HL-60 (cell line): ENCODE measurements at regions not wholly inside any gene's neighbourhood (a gene's known extent, or its start where the extent isn't known, plus 50 kb on each side); places are given as distances from the start of the nearest gene placed in this dataset.

Experiments used
- GABPA ChIP-seq: IDR thresholded peaks from 2 replicates; pipeline ENCODE4 v1.6.1; 2012; ENCODE audit warnings: low read depth
- POLR2AphosphoS5 ChIP-seq: IDR thresholded peaks from 2 replicates; pipeline ENCODE4 v1.6.1; 2012; ENCODE audit warnings: low read depth
- SPI1 ChIP-seq: IDR thresholded peaks from 2 replicates; pipeline ENCODE4 v1.6.1; 2012; ENCODE audit warnings: low read depth, mild to moderate bottlenecking, borderline replicate concordance
- TF ChIP-seq, protein P1 (sequence below): IDR thresholded peaks from one replicate; pipeline ENCODE4 v1.5.1; 2011; ENCODE audit warnings: low read length, control low read depth, inconsistent platforms; ENCODE audit not compliant: insufficient read depth
- TF ChIP-seq, protein P2 (sequence below): IDR thresholded peaks from 2 replicates; pipeline ENCODE4 v1.6.1; 2012; ENCODE audit warnings: low read depth; ENCODE audit not compliant: insufficient replicate concordance

DNA sequence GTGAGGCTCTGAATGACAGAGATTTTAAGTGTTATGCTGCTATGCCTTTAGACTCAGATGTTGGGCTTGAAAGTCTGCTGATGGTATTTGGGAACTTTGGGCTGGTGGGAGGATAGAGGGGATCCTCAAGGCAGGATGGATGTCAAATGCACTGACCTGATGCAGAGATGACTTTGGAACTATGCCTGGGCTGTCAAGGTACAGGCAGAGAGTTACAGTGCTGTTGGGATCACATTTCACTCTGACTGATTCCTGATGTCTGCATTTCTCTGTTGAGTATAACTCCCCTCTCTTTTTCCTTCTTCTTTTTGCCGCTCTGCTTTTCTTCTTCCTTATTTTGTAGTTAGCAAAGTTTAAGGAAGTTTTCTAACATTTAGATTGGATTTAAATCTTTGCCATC, 271.8 kb upstream of the ARX start:
- TF ChIP-seq, protein P1, sequence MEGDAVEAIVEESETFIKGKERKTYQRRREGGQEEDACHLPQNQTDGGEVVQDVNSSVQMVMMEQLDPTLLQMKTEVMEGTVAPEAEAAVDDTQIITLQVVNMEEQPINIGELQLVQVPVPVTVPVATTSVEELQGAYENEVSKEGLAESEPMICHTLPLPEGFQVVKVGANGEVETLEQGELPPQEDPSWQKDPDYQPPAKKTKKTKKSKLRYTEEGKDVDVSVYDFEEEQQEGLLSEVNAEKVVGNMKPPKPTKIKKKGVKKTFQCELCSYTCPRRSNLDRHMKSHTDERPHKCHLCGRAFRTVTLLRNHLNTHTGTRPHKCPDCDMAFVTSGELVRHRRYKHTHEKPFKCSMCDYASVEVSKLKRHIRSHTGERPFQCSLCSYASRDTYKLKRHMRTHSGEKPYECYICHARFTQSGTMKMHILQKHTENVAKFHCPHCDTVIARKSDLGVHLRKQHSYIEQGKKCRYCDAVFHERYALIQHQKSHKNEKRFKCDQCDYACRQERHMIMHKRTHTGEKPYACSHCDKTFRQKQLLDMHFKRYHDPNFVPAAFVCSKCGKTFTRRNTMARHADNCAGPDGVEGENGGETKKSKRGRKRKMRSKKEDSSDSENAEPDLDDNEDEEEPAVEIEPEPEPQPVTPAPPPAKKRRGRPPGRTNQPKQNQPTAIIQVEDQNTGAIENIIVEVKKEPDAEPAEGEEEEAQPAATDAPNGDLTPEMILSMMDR = no peak
- no peak for TF ChIP-seq GABPA
- TF ChIP-seq POLR2AphosphoS5 = no peak
- TF ChIP-seq, protein P2, sequence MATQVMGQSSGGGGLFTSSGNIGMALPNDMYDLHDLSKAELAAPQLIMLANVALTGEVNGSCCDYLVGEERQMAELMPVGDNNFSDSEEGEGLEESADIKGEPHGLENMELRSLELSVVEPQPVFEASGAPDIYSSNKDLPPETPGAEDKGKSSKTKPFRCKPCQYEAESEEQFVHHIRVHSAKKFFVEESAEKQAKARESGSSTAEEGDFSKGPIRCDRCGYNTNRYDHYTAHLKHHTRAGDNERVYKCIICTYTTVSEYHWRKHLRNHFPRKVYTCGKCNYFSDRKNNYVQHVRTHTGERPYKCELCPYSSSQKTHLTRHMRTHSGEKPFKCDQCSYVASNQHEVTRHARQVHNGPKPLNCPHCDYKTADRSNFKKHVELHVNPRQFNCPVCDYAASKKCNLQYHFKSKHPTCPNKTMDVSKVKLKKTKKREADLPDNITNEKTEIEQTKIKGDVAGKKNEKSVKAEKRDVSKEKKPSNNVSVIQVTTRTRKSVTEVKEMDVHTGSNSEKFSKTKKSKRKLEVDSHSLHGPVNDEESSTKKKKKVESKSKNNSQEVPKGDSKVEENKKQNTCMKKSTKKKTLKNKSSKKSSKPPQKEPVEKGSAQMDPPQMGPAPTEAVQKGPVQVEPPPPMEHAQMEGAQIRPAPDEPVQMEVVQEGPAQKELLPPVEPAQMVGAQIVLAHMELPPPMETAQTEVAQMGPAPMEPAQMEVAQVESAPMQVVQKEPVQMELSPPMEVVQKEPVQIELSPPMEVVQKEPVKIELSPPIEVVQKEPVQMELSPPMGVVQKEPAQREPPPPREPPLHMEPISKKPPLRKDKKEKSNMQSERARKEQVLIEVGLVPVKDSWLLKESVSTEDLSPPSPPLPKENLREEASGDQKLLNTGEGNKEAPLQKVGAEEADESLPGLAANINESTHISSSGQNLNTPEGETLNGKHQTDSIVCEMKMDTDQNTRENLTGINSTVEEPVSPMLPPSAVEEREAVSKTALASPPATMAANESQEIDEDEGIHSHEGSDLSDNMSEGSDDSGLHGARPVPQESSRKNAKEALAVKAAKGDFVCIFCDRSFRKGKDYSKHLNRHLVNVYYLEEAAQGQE = no peak
- TF ChIP-seq SPI1 = no peak
